Skin epidermis (tissue), 12 donors: ENCODE measurements at regions not wholly inside any gene's neighbourhood (a gene's known extent, or its start where the extent isn't known, plus 50 kb on each side); places are given as distances from the start of the nearest gene placed in this dataset.
"Not testable (repeated sequence)": the region's sequence is repeated elsewhere in the genome, so short reads cannot be mapped to it uniquely, and the experiment has no call there.

Experiments
- H3K27ac ChIP-seq, 21 experiments: fragments of 200-600 bp; sonication (generic) in 11 of 21; one replicate each; pipeline ENCODE4 v1.5.0; 2020; ENCODE audit warnings: mild to moderate bottlenecking in 3 of 21, inconsistent platforms in 2 of 21, moderate library complexity in 2 of 21
- H3K4me3 ChIP-seq, 7 experiments: fragments of 200-600 bp; sonication (generic) in 2 of 7; one replicate each; pipeline ENCODE4 v1.5.0; 2020; ENCODE audit warnings: inconsistent platforms in 2 of 7, mild to moderate bottlenecking in 2 of 7, moderate library complexity in 1 of 7

DNA sequence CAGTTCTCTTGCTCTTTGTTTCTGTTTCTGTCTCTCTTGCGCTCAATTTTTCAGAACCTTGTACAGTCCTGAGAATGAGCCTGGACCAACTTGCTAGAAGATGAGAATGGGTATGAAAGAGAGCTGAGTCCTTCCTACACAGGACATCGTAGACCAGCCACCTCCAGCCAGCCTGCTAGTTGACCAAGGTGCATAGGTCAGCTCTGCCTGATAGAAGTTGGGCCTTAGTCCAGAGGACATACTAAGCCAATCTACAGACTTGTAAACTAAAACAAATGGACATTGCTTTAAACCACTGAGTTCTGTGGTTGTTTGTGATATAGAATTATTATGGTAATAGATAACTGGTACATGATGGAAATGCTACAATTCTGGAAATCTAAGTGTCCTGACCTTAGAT, 236.4 kb upstream of the ZFP64 start:
- H3K4me3 ChIP-seq = no peak overlapping the region
- H3K27ac ChIP-seq = no peak overlapping the region

- Histone ChIP-seq H3K27ac (no peak overlapping the region), H3K4me3 (no peak overlapping the region)
Measured at GRCh38 chr20:52426856-52427255, 235.3 kb upstream of the ZFP64 start.

DNA sequence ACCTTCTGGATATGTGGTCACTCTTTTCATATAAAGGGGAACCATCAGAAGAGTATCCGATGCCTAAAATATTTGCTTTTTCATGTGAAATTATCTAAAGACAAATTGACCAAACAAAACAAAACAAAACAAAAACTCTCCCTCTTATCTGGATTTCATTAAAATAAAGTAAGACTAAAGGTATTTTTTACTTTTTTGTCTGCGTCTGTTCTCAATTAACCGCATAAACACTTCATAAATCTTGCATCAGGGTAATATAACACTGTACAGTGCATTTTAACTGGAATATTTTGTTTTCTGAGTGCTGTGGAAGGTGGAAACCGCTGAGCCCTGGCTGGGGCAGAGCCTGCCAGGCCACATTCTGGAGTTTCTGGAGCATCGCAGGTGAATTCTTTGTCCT, 234.1 kb upstream of the ZFP64 start:
- Histone ChIP-seq H3K4me3 (no peak overlapping the region), H3K27ac (peak overlapping the region in 3 of 21 experiments; percentile 33 to 53 (median 44))

DNA sequence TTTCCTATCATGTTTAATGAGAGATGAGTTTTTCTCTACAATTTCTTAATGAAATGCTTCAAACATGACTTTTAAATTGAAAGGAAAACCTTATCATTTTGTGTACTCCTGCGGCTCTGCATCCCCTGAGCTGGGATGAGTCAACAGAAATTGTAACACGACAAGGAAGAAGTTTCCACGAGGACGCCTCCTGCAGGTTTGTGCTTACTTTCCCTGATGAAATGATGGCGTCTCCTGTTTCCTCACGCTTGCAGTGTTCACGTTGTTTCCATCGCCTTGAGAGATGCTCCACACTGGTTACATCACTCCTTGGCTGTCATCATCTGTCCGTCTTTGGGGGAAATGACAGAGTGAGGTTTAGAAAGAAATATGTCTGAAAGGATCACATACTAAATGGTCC, 233.7 kb upstream of the ZFP64 start:
- H3K27ac ChIP-seq = peak overlapping the region in 2 of 21 experiments; percentile 33 to 53
- no peak overlapping the region for H3K4me3 ChIP-seq

- H3K27ac ChIP-seq, H3K4me3 ChIP-seq: not testable (repeated sequence)
Measured at GRCh38 chr20:52424357-52424942, 232.9 kb upstream of the ZFP64 start.

DNA sequence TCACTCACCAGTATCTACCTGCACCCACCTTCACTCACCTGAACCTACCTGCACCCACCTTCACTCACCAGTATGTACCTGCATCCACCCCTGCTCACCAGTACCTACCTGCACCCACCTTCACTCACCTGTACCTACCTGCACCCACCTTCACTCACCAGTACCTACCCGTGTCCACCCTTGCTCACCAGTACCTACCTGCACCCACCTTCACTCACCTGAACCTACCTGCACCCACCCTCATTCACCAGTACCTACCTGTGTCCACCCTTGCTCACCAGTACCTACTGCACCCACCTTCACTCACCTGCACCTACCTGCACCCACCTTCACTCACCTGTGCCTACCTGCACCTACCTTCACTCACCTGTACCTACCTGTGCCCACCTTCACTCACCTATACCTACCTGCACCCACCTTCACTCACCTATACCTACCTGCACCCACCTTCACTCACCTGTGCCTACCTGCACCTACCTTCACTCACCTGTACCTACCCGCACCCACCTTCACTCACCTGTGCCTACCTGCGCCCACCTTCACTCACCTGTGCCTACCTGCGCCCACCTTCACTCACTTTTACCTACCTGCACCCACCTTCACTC, 232.1 kb upstream of the ZFP64 start:
- not testable (repeated sequence) for H3K4me3 ChIP-seq, H3K27ac ChIP-seq

DNA sequence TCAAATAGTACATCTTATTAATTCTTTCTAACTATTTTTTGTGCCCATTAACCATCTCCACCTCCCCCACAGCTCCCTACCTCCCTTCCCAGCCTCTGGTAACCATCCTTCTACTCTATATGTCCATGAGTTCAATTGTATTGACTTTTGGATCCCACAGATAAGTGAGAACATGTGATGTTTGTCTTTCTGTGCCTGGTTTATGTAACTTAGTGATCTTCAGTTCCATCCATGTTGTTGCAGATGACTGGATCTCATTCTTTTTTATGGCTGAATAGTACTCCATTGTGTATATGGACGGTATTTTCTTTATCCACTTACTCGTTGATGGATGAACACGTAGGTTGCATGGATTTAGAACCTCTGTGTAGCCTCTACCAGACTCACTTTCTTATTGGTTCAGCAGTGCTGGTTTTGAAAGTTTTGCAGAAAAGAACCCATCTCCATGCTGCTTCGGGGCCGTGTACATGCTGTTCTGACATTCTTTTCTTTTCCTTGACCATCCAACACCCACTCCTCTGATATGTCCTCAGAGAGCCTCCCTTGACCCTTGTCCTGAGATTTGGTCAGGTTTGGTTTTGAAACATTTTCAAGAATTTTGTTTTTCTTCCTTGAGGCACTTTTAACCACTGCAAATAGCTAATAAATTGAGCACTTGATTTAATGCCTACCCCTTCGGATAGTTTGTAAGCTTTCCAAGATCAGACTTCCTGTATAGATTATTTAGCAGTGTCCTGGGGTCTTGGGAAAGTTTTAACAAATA, 231.2 kb upstream of the ZFP64 start:
- Histone ChIP-seq H3K27ac (no peak overlapping the region), H3K4me3 (no peak overlapping the region)

- no peak overlapping the region for H3K4me3 ChIP-seq
- no peak overlapping the region for H3K27ac ChIP-seq
Measured at GRCh38 chr20:52420805-52421204, 229.2 kb upstream of the ZFP64 start.

- no peak overlapping the region for H3K27ac ChIP-seq
- no peak overlapping the region for H3K4me3 ChIP-seq
Measured at GRCh38 chr20:52419205-52419604, 227.6 kb upstream of the ZFP64 start.

DNA sequence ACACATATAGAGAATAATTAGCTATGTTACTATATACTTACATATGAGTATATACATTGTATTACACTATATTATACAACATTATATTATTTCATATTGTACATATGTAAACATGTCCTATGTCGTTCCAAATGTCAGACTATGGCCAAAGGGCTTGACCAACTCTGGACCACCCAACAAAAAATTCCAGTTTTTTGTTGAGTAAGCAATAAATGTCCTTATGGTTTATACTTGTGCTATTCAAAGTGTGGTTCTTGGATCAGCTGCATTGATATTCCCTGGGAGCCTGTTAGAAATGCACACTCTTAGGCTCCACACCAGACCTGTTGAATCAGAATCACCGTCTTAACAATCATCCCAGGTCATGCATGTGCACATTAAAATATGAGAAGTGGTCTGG, 225.4 kb upstream of the ZFP64 start:
- Histone ChIP-seq H3K4me3 (no peak overlapping the region), H3K27ac (no peak overlapping the region)

GRCh38 chr20:52411611-52412010, 220.0 kb upstream of the ZFP64 start:
- peak overlapping the region in 5 of 21 experiments; percentile 50 to 88 (median 75) for H3K27ac ChIP-seq
- H3K4me3 ChIP-seq = no peak overlapping the region

- H3K27ac ChIP-seq = peak overlapping the region in 14 of 21 experiments; percentile 12 to 88 (median 48)
- no peak overlapping the region for H3K4me3 ChIP-seq
Measured at GRCh38 chr20:52410731-52411234, 219.2 kb upstream of the ZFP64 start.

DNA sequence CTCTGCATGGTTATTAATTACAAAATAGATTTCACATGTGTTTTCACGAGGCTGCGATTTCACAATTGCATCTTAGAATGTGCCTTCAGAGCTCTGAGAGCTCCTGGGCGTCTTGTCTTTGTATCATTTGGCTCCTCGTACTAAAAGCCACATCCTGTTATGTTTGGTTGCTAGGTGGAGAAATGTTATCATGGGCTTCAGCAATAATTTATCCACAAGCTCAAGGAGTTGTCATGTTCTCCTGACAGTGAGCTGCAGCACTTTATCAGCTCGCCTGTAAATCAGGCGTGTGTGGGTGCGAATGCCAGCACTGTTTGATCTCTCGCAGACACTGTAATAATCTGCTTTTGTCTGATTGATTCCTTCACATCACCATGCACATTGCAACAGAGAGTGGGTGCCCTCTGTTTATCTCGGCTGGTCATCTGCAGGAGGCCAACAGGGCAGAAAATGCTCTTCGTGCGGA, 218.6 kb upstream of the ZFP64 start:
- no peak overlapping the region for H3K4me3 ChIP-seq
- peak overlapping the region in 12 of 21 experiments; percentile 31 to 88 (median 54) for H3K27ac ChIP-seq

- peak overlapping the region in 4 of 21 experiments; percentile 29 to 80 (median 56) for H3K27ac ChIP-seq
Measured at GRCh38 chr20:52405986-52406385, 214.4 kb upstream of the ZFP64 start.

DNA sequence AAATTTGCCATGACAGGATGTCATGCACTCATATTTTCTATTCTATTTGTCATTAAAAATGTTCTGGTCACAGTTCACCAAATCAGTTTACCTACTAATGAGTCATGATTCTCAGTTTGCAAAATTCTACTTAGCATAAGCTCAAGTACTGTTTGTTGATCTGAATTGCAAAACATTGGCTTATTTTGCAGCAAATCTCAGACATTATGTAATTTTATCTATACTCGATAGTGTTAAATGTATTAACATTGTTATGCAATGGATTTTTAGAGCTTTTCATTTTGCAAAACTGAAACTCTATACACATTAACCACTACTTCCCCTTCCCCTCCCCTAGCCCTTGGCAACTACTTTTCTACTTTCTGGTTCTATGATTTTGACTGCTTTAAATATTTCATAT, 213.8 kb upstream of the ZFP64 start:
- Histone ChIP-seq H3K27ac (peak overlapping the region in 5 of 21 experiments; percentile 2 to 80 (median 34)), H3K4me3 (no peak overlapping the region)

More at GRCh38 chr20:52405986-52406385, 214.4 kb upstream of the ZFP64 start:
- no peak overlapping the region for H3K4me3 ChIP-seq

DNA sequence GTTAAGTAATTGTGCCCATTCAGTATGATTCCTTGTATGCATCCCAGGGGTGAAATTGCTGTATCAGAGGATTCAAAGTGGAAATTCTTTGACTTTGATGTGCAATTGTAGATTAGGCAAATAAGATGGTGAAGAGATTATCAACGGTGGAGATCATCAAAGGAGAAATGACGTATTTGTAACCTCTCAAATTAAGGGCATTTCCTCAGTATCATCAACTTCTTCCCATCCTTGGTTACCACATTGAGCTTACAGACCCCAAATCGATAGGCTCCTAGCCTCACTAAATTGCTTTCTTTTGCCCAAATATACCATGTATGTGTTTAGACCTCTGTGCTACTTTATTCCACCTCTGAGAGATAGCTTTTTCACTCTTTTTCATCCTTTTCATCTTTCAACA, 213.1 kb upstream of the ZFP64 start:
- Histone ChIP-seq H3K4me3 (no peak overlapping the region), H3K27ac (peak overlapping the region in 9 of 21 experiments; percentile 2 to 80 (median 27))

- Histone ChIP-seq H3K4me3 (no peak overlapping the region), H3K27ac (peak overlapping the region in 3 of 21 experiments; percentile 34 to 80 (median 78))
Measured at GRCh38 chr20:52402950-52403349, 211.4 kb upstream of the ZFP64 start.

GRCh38 chr20:52402514-52402913, 210.9 kb upstream of the ZFP64 start:
- Histone ChIP-seq H3K27ac (peak overlapping the region in 3 of 21 experiments; percentile 34 to 80 (median 78)), H3K4me3 (no peak overlapping the region)

DNA sequence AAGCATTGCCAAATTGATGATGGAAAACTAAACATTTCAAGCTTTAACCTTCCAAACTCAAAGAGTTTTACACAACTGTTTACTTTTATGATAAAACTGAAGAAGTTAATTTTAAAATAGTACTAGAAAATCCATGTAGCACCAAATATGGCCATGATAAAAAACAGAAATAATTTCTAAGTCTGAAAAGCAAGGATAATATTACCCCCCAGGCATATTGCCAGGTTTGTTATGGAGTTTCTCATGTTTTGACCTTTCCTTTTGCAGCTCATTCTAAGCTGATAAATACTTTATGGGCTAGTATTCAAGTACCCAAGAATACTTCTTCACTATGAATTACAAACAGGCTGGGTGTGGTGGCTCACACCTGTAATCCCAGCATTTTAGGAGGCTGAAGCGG, 209.9 kb upstream of the ZFP64 start:
- H3K4me3 ChIP-seq = no peak overlapping the region
- H3K27ac ChIP-seq = no peak overlapping the region

DNA sequence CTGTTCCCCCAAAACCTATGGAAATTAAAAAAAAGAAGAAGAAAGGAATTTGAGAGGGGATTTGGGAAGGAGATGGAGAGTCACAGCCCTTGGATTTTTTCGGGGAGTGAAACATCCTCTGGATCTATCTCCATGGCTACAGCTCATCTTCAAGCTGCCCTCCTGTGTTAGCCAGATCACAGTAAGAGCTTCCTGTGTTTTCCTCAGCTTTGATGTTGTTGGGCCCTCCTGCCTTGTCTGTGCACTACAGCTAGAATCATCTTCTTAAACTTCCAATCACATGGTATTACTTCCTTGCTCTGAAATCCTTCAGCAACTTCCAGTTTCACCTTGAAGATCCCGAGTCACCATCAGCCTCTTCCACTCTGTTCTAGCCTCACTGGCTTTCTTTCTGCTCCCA, 207.8 kb upstream of the ZFP64 start:
- H3K27ac ChIP-seq = no peak overlapping the region
- H3K4me3 ChIP-seq = no peak overlapping the region

DNA sequence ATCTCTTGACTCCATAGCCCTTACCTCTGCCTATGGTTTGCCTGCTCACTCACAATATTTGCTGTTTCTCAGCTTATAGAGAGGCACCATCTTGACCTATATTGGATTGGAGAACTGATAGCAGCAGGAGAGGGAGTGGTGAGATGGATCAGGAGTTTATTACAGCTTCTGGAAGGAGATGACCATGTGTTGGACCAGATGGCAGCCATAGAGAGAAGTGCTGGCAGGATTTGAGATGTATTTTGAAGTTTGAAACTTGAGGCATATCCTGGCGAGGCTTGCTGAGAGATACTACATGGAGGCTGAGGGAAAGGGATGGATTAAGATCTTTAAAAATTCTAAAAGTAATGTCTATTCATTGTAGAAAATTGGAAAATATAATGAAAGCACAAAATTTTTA, 198.0 kb upstream of the ZFP64 start:
- Histone ChIP-seq H3K27ac (no peak overlapping the region), H3K4me3 (no peak overlapping the region)
